ENCODE measurements at regions not wholly inside any gene's neighbourhood (a gene's known extent, or its start where the extent isn't known, plus 50 kb on each side); places are given as distances from the start of the nearest gene placed in this dataset.

- DNase-seq: no peak
- Histone ChIP-seq H3K27ac (no peak overlapping the region), H3K9me3 (no peaks in the 10 kb centered on the region), H3K4me3 (no peak overlapping the region), H3K36me3 (no peaks in the 10 kb centered on the region), H3K4me1 (no peaks in the 10 kb centered on the region), H3K27me3 (no peaks in the 10 kb centered on the region)
- intact Hi-C loops (cut with DNase I; ENCODE audit: low total_unique reads) (no loop called here), in situ Hi-C loops (cut with MboI; ENCODE audit: low pct_ligation_motif_present in 1 of 4, low pct_unique_long_range_greater_than_20kb in 1 of 4, low sequenced_read_pairs in 3 of 4) (no loop called here)
- WGBS, 2 donors (ENCODE audit: low coverage in 1 of 2): 77% methylated on average over 6 of the region's 6 CpGs
- TF ChIP-seq EP300 (IDR thresholded peaks at IDR 0.05; ENCODE audit: low read depth) (no peak), POLR2AphosphoS5 (IDR thresholded peaks at IDR 0.05) (no peak), POLR2A (IDR thresholded peaks at IDR 0.05) (no peak)
- TF ChIP-seq, protein P1, sequence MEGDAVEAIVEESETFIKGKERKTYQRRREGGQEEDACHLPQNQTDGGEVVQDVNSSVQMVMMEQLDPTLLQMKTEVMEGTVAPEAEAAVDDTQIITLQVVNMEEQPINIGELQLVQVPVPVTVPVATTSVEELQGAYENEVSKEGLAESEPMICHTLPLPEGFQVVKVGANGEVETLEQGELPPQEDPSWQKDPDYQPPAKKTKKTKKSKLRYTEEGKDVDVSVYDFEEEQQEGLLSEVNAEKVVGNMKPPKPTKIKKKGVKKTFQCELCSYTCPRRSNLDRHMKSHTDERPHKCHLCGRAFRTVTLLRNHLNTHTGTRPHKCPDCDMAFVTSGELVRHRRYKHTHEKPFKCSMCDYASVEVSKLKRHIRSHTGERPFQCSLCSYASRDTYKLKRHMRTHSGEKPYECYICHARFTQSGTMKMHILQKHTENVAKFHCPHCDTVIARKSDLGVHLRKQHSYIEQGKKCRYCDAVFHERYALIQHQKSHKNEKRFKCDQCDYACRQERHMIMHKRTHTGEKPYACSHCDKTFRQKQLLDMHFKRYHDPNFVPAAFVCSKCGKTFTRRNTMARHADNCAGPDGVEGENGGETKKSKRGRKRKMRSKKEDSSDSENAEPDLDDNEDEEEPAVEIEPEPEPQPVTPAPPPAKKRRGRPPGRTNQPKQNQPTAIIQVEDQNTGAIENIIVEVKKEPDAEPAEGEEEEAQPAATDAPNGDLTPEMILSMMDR (IDR thresholded peaks at IDR 0.05): no peak
These were observed 476.5 kb upstream of the TBX3 start for GRCh38 chr12:115160271-115161128.

GRCh38 chr12:115158816-115159215, 474.8 kb upstream of the TBX3 start:
- intact Hi-C loops (cut with DNase I; ENCODE audit: low total_unique reads) (no loop called here), in situ Hi-C loops (cut with MboI; ENCODE audit: low pct_ligation_motif_present in 1 of 4, low pct_unique_long_range_greater_than_20kb in 1 of 4, low sequenced_read_pairs in 3 of 4) (no loop called here)
- H3K27ac ChIP-seq: no peak overlapping the region
- H3K9me3 ChIP-seq: no peaks in the 10 kb centered on the region
- TF ChIP-seq POLR2A (IDR thresholded peaks at IDR 0.05) (no peak), EP300 (IDR thresholded peaks at IDR 0.05; ENCODE audit: low read depth) (no peak)
- no peak for DNase-seq
- H3K4me3 ChIP-seq: no peak overlapping the region
- whole genome bisulfite sequencing, 2 donors (ENCODE audit: low coverage in 1 of 2): 57 to 83% methylated on average over 1 to 5 of the region's 5 CpGs
- no peaks in the 10 kb centered on the region for H3K36me3 ChIP-seq
- no peaks in the 10 kb centered on the region for H3K27me3 ChIP-seq
- H3K4me1 ChIP-seq: no peaks in the 10 kb centered on the region

DNA sequence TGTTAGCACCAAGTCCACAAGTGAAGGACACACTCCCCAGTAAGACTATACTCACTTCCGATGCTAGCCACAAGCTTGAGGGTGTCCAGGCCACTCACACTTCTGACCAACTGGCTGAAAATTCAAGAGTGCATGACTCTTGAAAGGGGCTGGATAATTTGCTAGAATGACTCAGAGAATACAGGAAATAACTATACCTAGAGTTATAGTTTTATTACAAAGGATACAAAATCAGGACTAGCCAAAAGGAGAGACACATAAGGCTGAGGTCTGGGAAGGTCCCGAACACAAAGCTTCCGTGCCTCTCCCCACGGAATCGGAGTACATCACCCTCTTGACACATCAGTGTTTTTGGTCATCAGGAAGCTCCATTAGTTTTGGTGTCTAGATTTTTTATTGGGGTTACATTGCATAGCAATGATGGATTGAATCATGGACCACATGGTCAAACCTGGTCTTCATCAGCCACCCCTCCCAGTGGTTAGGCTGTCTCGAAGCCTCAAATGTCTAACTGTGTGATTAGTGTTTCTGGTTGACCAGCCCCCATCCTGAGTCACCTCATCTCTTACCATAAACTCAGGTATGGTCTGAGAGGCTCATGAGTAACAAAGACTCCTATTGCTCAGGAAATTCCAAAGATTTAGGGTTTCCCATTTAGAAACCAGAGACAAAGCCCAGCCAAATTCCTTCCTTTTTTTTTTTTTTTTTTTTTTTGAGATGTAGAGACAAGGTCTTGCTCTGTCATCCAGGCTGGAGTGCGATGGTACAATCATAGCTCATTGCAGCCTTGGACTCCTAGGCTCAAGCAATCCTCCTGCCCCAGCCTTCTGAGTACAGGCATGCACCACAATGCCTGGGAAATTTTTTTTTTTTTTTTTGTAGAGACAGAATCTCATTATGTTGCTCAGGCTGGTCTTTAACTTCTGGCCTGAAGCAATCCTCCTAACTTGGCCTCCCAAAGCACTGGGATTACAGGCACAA, 472.0 kb upstream of the TBX3 start:
- 92 to 100% methylated on average over 3 to 7 of the region's 7 CpGs for WGBS, 2 donors (ENCODE audit: low coverage in 1 of 2)
- in situ Hi-C loops (cut with MboI; ENCODE audit: low pct_ligation_motif_present in 1 of 4, low pct_unique_long_range_greater_than_20kb in 1 of 4, low sequenced_read_pairs in 3 of 4) (no loop called here), intact Hi-C loops (cut with DNase I; ENCODE audit: low total_unique reads) (no loop called here)
- Histone ChIP-seq H3K27ac (no peak overlapping the region), H3K4me3 (no peak overlapping the region), H3K4me1 (no peaks in the 10 kb centered on the region), H3K9me3 (no peaks in the 10 kb centered on the region), H3K36me3 (no peaks in the 10 kb centered on the region), H3K27me3 (no peaks in the 10 kb centered on the region)
- no peak for DNase-seq
- TF ChIP-seq POLR2A (IDR thresholded peaks at IDR 0.05): no peak
- TF ChIP-seq, protein P1 (IDR thresholded peaks at IDR 0.05): no peak
- no peak for TF ChIP-seq EP300 (IDR thresholded peaks at IDR 0.05; ENCODE audit: low read depth)
- TF ChIP-seq POLR2AphosphoS5 (IDR thresholded peaks at IDR 0.05): no peak

DNA sequence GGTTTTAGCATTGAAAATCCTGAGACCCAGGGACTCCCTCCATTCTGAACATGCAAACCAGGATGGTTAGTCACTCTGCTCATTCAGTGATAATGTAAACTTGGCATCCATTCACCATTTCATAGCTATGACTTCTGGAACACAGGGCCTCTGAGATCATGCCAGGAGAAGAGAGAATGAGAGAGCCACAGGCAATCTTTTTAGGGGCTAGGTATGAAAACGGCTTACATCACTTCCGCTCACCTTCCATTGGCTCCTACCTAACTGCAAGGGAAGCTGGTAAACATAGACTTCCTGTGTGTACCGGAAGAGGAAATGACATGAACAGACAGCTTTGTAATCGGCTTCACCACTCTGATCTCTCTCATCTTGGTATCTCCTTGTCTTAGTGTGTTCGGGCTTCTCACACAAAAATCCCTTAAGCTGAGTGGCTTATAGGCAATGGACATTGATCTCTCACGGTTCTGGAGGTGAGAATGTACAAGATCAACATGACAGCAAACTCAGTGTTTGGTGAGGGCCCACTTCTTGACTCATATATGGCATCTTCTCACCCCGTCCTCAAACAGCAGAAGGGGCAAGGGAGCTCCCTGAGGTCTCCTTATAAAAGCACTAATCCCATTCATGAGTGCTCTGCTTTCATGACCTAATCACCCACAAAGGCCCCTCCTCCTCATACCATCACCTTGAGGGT, 465.9 kb upstream of the TBX3 start:
- Histone ChIP-seq H3K27ac (peak overlapping the region in 2 of 4 donors; percentile 11 to 21), H3K9me3 (no peaks in the 10 kb centered on the region), H3K4me3 (no peak overlapping the region), H3K27me3 (no peaks in the 10 kb centered on the region), H3K4me1 (no peaks in the 10 kb centered on the region), H3K36me3 (no peaks in the 10 kb centered on the region)
- TF ChIP-seq, protein P1 (IDR thresholded peaks at IDR 0.05): no peak
- TF ChIP-seq POLR2AphosphoS5 (IDR thresholded peaks at IDR 0.05): peak in 2 of 3 donors; percentile 26 to 53
- 72 to 78% methylated on average over 3 to 7 of the region's 7 CpGs for WGBS, 2 donors (ENCODE audit: low coverage in 1 of 2)
- in situ Hi-C loops (cut with MboI; ENCODE audit: low pct_ligation_motif_present in 1 of 4, low pct_unique_long_range_greater_than_20kb in 1 of 4, low sequenced_read_pairs in 3 of 4): no loop called here
- intact Hi-C loops (cut with DNase I; ENCODE audit: low total_unique reads): no loop called here
- DNase-seq: no peak
